Heart right ventricle (tissue), 16 donors: ENCODE measurements at regions not wholly inside any gene's neighbourhood (a gene's known extent, or its start where the extent isn't known, plus 50 kb on each side); places are given as distances from the start of the nearest gene placed in this dataset.

Experiments used
- ATAC-seq, 8 donors: fragments of 200-7000 bp; cut with Tn5 transposase; one replicate each; pipeline ENCODE4 v1.9.1; 2020; ENCODE audit warnings: mild to moderate bottlenecking in 8 of 8, moderate library complexity in 8 of 8, moderate number of reproducible peaks in 1 of 8
- DNase-seq, 2 donors: peaks; one replicate each; pipeline ENCODE4 v3.0.0-alpha.2; 2020
- H3K27ac ChIP-seq, 10 donors: fragments of 200-600 bp; sonication (generic) in 2 of 10; one replicate each; pipeline versions ENCODE4 v1.5.0 to v1.8.0; 2020 to 2022; ENCODE audit warnings: mild to moderate bottlenecking in 3 of 10
- H3K27me3 ChIP-seq, 7 donors: fragments of 200-600 bp; one replicate each; pipeline ENCODE4 v1.8.0; 2021 to 2022; ENCODE audit warnings: mild to moderate bottlenecking in 2 of 7
- H3K36me3 ChIP-seq, 9 donors: fragments of 200-600 bp; sonication (generic) in 1 of 9; one replicate each; pipeline versions ENCODE4 v1.5.0 to v1.8.0; 2020 to 2022; ENCODE audit warnings: mild to moderate bottlenecking in 2 of 9
- H3K4me1 ChIP-seq, 9 donors: fragments of 200-600 bp; sonication (generic) in 1 of 9; one replicate each; pipeline versions ENCODE4 v1.5.0 to v1.8.0; 2020 to 2022; ENCODE audit warnings: mild to moderate bottlenecking in 4 of 9
- H3K4me3 ChIP-seq, 10 donors: fragments of 200-600 bp; sonication (generic) in 2 of 10; one replicate each; pipeline versions ENCODE4 v1.5.0 to v1.8.0; 2020 to 2022; ENCODE audit warnings: mild to moderate bottlenecking in 7 of 10, moderate library complexity in 2 of 10
- H3K9me3 ChIP-seq, 11 donors: fragments of 200-600 bp in 10 of 11; sonication (generic) in 2 of 11; one replicate each; pipeline versions ENCODE4 v1.5.0 to v1.8.0; 2013 to 2022; ENCODE audit warnings: mild to moderate bottlenecking in 2 of 11, control low read depth in 1 of 11, moderate library complexity in 1 of 11
- CTCF ChIP-seq, 9 donors: fragments of 200-600 bp; sonication (generic) in 2 of 9; IDR thresholded peaks; one replicate each; pipeline versions ENCODE4 v1.5.0 to v1.8.0; 2021 to 2022; ENCODE audit warnings: antibody characterized with exemption in 9 of 9, mild to moderate bottlenecking in 5 of 9, moderate library complexity in 1 of 9
- WGBS, 2 donors: extraction: QIAGEN DNeasy Blood & Tissue Kit; methylation state at CpG; one replicate each; pipeline ENCODE4 v1.1.7; 2013; ENCODE audit warnings: inconsistent platforms in 1 of 2; 5-methylcytosine and 5-hydroxymethylcytosine counted together
- intact Hi-C, 10 donors: fragments of 100-400 bp; cut with DNase I; formaldehyde crosslinking; loops; one replicate each; pipeline versions ENCODE4 v1.11.1 to v1.14.2; 2022
- donor health status: Arrhythmogenic right ventricular cardiomyopathy.
- donor health status: ischemic (EF 13 %, LVEDD 7.1; RV severe dilation, severe dysfunction).
- donor health status: healthy with polysubstance abuse.
- donor health status: DM: no; HTN: yes; CAD: no.
- donor health status: DM: no; HTN: no; CAD: no.
- donor health status: ischemic (EF 25% LVEDD 6.9; RV normal size, moderate dysfunction).
- donor health status: ischemic (EF 25% LVEDD 5.7; RV mildly dilated, moderate dysfunction).
- donor health status: healthy.
- donor health status: DM: yes; HTN: yes; CAD: no.
- donor health status: Ischemic cardiomyopathy.
- donor health status: ischemic (EF 35%, LVEDD 5.7; RV mildly dilated, moderate dysfunction).
- donor health status: nonischemic (EF 11% LVEDD 7.7; RV severe dilation, severe dysfunction).
- donor health status: DM: yes; HTN: yes; CAD: no.
- donor health status: PGD.
- donor health status: ischemic (EF 29% LVEDD 5.4; RV normal size, mild dysfunction).
- donor health status: nonischemic (EF 23%, LVEDD 6.1; RV moderate dilation, normal function).

- peak in 1 of 2 donors; percentile 28 for DNase-seq
- no peaks in the 10 kb centered on the region for H3K4me1 ChIP-seq
Measured at GRCh38 chr13:72643311-72643989, 84.0 kb downstream of the MZT1 start.

GRCh38 chr13:72639377-72639776, 88.1 kb downstream of the MZT1 start:
- no peaks in the 10 kb centered on the region for H3K27me3 ChIP-seq
- H3K9me3 ChIP-seq, result no peaks in the 10 kb centered on the region
- no peak for ATAC-seq
- H3K4me3 ChIP-seq, result no peak overlapping the region
- intact Hi-C loops, result no loop called here
- no peaks in the 10 kb centered on the region for H3K36me3 ChIP-seq
- TF ChIP-seq CTCF (IDR thresholded peaks at IDR 0.05), result no peak
- no peaks in the 10 kb centered on the region for H3K4me1 ChIP-seq
- H3K27ac ChIP-seq, result no peak overlapping the region
- no peak for DNase-seq
- WGBS, 2 donors, result 92 to 97% methylated on average over 5 of the region's 5 CpGs

More at GRCh38 chr13:72643311-72643989, 84.0 kb downstream of the MZT1 start:
- 53 to 64% methylated on average over 3 of the region's 3 CpGs for WGBS, 2 donors
- peak in 8 of 9 donors; percentile 27 to 71 (median 65) for TF ChIP-seq CTCF (IDR thresholded peaks at IDR 0.05)
- ATAC-seq, result no peak
- Histone ChIP-seq H3K27me3 (peaks cover 0 to 3% (median 0%) of the 10 kb centered on the region in 7 donors), H3K4me3 (no peak overlapping the region), H3K27ac (no peak overlapping the region), H3K9me3 (no peaks in the 10 kb centered on the region), H3K36me3 (no peaks in the 10 kb centered on the region)
- intact Hi-C loops, result loop anchor here in 2 of 10 donors (5.0 kb wide), 1 partner anchor 49 kb away; no protein-coding TSS in a partner anchor

GRCh38 chr13:72638059-72638815, 89.2 kb downstream of the MZT1 start:
- TF ChIP-seq CTCF (IDR thresholded peaks at IDR 0.05), result no peak
- Histone ChIP-seq H3K9me3 (no peaks in the 10 kb centered on the region), H3K36me3 (no peaks in the 10 kb centered on the region), H3K4me1 (no peaks in the 10 kb centered on the region), H3K4me3 (no peak overlapping the region), H3K27ac (no peak overlapping the region), H3K27me3 (no peaks in the 10 kb centered on the region)
- intact Hi-C loops, result no loop called here
- 84 to 86% methylated on average over 7 of the region's 7 CpGs for WGBS, 2 donors
- DNase-seq (no peak), ATAC-seq (no peak)

- no peaks in the 10 kb centered on the region for H3K36me3 ChIP-seq
- H3K4me1 ChIP-seq, result no peaks in the 10 kb centered on the region
- ATAC-seq, result no peak
- peaks cover 0 to 3% (median 0%) of the 10 kb centered on the region in 11 donors for H3K9me3 ChIP-seq
- no peak for TF ChIP-seq CTCF (IDR thresholded peaks at IDR 0.05)
- intact Hi-C loops, result no loop called here
- DNase-seq, result no peak
- H3K27me3 ChIP-seq, result no peaks in the 10 kb centered on the region
- no peak overlapping the region for H3K4me3 ChIP-seq
- WGBS, 2 donors, result 70 to 75% methylated on average over 4 of the region's 4 CpGs
- H3K27ac ChIP-seq, result no peak overlapping the region
Measured at GRCh38 chr13:72637561-72637960, 89.9 kb downstream of the MZT1 start.
